Spleen (tissue), 11 donors: ENCODE measurements at regions not wholly inside any gene's neighbourhood (a gene's known extent, or its start where the extent isn't known, plus 50 kb on each side); places are given as distances from the start of the nearest gene placed in this dataset.

ENCODE experiments used
- DNase-seq: peaks from one replicate; pipeline ENCODE4 v3.0.0-alpha.2; 2020
- H3K27ac ChIP-seq, 8 donors: fragments of 200-600 bp; sonication (generic) in 7 of 8; 1 replicate in 4 of 8; 2 replicates in 4 of 8; pipeline versions ENCODE4 v1.5.0 to v1.8.0; 2016 to 2021; ENCODE audit warnings: inconsistent platforms in 4 of 8, mild to moderate bottlenecking in 4 of 8, moderate library complexity in 1 of 8
- H3K27me3 ChIP-seq, 7 donors: fragments of 200-600 bp; sonication (generic) in 6 of 7; replicated peaks in 1 of 7; 1 replicate in 4 of 7; 2 replicates in 3 of 7; pipeline versions ENCODE4 v1.5.0 to v1.8.0; 2016 to 2021; ENCODE audit warnings: inconsistent platforms in 3 of 7, mild to moderate bottlenecking in 1 of 7
- H3K36me3 ChIP-seq, 6 donors: fragments of 200-600 bp; sonication (generic) in 5 of 6; 1 replicate in 4 of 6; 2 replicates in 2 of 6; pipeline versions ENCODE4 v1.5.0 to v1.8.0; 2016 to 2021; ENCODE audit warnings: inconsistent platforms in 2 of 6
- H3K4me1 ChIP-seq, 6 donors: fragments of 200-600 bp; sonication (generic) in 5 of 6; 1 replicate in 3 of 6; 2 replicates in 3 of 6; pipeline versions ENCODE4 v1.5.0 to v1.8.0; 2016 to 2021; ENCODE audit warnings: inconsistent platforms in 3 of 6
- H3K4me3 ChIP-seq, 8 donors: fragments of 200-600 bp; sonication (generic) in 7 of 8; 1 replicate in 4 of 8; 2 replicates in 4 of 8; pipeline versions ENCODE4 v1.5.0 to v1.8.0; 2016 to 2021; ENCODE audit warnings: inconsistent platforms in 4 of 8, mild to moderate bottlenecking in 4 of 8, moderate library complexity in 2 of 8
- H3K9me3 ChIP-seq, 8 donors: fragments of 200-600 bp; sonication (generic) in 7 of 8; 1 replicate in 4 of 8; 2 replicates in 4 of 8; pipeline versions ENCODE4 v1.5.0 to v1.8.0; 2016 to 2021; ENCODE audit warnings: inconsistent platforms in 4 of 8
- POLR2A ChIP-seq, 3 donors: fragments of 450-650 bp; IDR thresholded peaks; one replicate each; pipeline ENCODE4 v1.5.1; 2017; ENCODE audit warnings: antibody characterized with exemption in 3 of 3, mild to moderate bottlenecking in 1 of 3
- POLR2AphosphoS5 ChIP-seq, 3 donors: sonication (generic); formaldehyde crosslinking; IDR thresholded peaks; one replicate each; pipeline ENCODE4 v1.5.1; 2017; ENCODE audit warnings: antibody characterized with exemption in 3 of 3
- WGBS, 5 donors: extraction: QIAGEN DNeasy Blood & Tissue Kit in 3 of 5; methylation state at CpG; one replicate each; pipeline versions ENCODE4 v1.1.5 to v1.1.7; 2013 to 2018; 5-methylcytosine and 5-hydroxymethylcytosine counted together
- intact Hi-C: fragments of 100-400 bp; cut with DNase I; formaldehyde crosslinking; loops from one replicate; pipeline ENCODE4 v1.15.0; 2023; ENCODE audit warnings: low total_unique reads
- TF ChIP-seq, protein P1 (sequence below), 11 experiments: fragments of 200-600 bp in 7 of 11; fragments of 450-650 bp in 4 of 11; sonication (generic) in 4 of 11; IDR thresholded peaks in 8 of 11; conservative IDR thresholded peaks in 3 of 11; 1 replicate in 7 of 11; 2 replicates in 4 of 11; pipeline versions ENCODE4 v1.4.0 to v1.8.0; 2016 to 2021; ENCODE audit warnings: antibody characterized with exemption in 11 of 11, inconsistent platforms in 4 of 11, mild to moderate bottlenecking in 1 of 11
- donor health status: healthy with polysubstance abuse.
- donor health status: DM: no; HTN: no; CAD: no; lungs with moderate emphysema.
- donor health status: DM: no; HTN: no; CAD: no.
- donor health status: Bipolar disorder and iron deficiency.
- donor health status: healthy.
- donor health status: DM: no; HTN: no; CAD: no.
- donor health status: DM: yes; HTN: yes; CAD: no.

DNA sequence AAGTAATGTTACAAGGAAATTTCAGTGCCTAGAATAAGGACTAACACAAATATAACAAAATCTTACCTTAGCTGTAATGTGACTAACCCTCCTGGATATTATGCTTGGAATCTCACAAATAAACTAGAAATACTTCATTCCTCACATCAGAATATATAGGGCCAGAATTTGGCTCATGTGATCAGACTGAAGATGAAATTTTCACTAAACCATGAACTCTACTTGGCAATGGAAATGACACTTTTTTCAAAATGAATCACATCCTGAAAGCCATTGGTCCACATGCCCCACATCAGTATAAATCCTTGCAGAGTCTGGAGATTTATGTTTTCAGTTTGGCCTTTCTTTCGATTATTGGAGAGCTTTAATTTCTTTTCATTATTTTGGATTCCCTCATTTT, 227.8 kb downstream of the NRIP1 start:
- intact Hi-C loops = no loop called here
- H3K4me1 ChIP-seq = no peaks in the 10 kb centered on the region
- no peak for DNase-seq
- H3K9me3 ChIP-seq = peaks cover 0 to 4% (median 0%) of the 10 kb centered on the region in 8 donors
- H3K27ac ChIP-seq = no peak overlapping the region
- TF ChIP-seq POLR2A (IDR thresholded peaks at IDR 0.05) (no peak), POLR2AphosphoS5 (IDR thresholded peaks at IDR 0.05) (no peak)
- TF ChIP-seq, protein P1, sequence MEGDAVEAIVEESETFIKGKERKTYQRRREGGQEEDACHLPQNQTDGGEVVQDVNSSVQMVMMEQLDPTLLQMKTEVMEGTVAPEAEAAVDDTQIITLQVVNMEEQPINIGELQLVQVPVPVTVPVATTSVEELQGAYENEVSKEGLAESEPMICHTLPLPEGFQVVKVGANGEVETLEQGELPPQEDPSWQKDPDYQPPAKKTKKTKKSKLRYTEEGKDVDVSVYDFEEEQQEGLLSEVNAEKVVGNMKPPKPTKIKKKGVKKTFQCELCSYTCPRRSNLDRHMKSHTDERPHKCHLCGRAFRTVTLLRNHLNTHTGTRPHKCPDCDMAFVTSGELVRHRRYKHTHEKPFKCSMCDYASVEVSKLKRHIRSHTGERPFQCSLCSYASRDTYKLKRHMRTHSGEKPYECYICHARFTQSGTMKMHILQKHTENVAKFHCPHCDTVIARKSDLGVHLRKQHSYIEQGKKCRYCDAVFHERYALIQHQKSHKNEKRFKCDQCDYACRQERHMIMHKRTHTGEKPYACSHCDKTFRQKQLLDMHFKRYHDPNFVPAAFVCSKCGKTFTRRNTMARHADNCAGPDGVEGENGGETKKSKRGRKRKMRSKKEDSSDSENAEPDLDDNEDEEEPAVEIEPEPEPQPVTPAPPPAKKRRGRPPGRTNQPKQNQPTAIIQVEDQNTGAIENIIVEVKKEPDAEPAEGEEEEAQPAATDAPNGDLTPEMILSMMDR (IDR thresholded peaks at IDR 0.05 in 8 of 11, conservative IDR thresholded peaks at IDR 0.05 in 3 of 11) = no peak
- H3K4me3 ChIP-seq = no peak overlapping the region
- 79 to 90% (median 82%) methylated on average over 1 of the region's 1 CpG for WGBS, 5 donors
- H3K36me3 ChIP-seq = no peaks in the 10 kb centered on the region
- no peaks in the 10 kb centered on the region for H3K27me3 ChIP-seq

DNA sequence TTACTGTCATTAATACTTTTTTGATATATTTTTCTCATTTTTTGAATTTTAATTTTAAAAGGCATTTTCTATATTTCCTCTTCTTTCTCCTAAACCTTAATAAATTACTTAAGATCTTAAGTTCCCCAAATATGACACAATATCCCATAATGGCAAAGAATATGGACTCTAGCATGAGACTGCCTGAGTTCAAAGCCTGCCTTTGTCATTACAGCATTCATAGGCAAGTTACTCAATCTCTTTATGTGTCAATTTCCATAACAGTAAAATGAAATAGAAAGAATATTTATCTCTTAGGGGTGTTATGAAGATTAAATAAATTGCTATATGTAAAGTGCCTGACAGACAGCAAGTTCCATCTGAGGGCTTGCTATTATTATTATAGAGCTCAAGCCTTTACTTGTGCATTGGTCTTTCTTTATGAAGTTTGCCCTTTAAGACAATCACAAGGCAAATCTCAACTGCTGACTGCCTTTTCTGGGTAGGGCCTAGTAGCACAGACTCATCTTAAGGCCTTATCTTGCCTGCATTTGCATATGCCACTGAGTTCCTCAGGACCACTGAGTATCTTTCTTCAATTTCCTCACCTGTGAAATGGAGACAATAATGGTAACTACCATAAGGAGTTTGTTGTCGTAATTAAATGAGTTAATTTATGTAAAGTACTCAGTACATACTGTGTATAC, 231.0 kb downstream of the NRIP1 start:
- intact Hi-C loops = no loop called here
- H3K36me3 ChIP-seq = no peaks in the 10 kb centered on the region
- no peaks in the 10 kb centered on the region for H3K9me3 ChIP-seq
- TF ChIP-seq, protein P1 (IDR thresholded peaks at IDR 0.05 in 8 of 11, conservative IDR thresholded peaks at IDR 0.05 in 3 of 11) = no peak
- no peak for TF ChIP-seq POLR2A (IDR thresholded peaks at IDR 0.05)
- TF ChIP-seq POLR2AphosphoS5 (IDR thresholded peaks at IDR 0.05) = no peak
- DNase-seq = no peak
- no peaks in the 10 kb centered on the region for H3K27me3 ChIP-seq
- no peak overlapping the region for H3K4me3 ChIP-seq
- 51 to 100% (median 96%) methylated on average over 1 of the region's 1 CpG for WGBS, 5 donors
- no peak overlapping the region for H3K27ac ChIP-seq
- H3K4me1 ChIP-seq = no peaks in the 10 kb centered on the region

DNA sequence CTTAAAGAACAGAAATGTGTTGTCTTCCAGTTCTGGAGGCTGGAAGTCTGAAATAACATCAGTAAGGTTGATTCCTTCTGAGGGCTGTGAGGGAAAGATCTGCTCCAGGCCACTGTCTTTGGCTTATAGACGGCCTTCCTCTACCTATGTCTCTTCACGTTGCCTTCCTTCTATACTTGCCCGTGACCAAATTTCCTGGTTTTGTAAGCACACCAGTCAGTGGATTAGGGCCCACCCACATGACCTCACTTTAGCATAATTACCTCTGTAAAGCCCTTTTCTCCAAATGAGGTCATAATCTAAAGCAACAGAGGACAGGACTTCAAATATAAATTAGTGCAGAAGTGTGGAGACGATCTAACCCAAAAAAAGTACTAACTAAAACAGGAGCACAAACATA, 231.6 kb downstream of the NRIP1 start:
- Histone ChIP-seq H3K36me3 (no peaks in the 10 kb centered on the region), H3K4me1 (no peaks in the 10 kb centered on the region), H3K9me3 (no peaks in the 10 kb centered on the region), H3K27me3 (no peaks in the 10 kb centered on the region), H3K27ac (no peak overlapping the region), H3K4me3 (no peak overlapping the region)
- 68 to 89% (median 83%) methylated on average over 4 of the region's 4 CpGs for WGBS, 5 donors
- DNase-seq = no peak
- TF ChIP-seq, protein P1 (IDR thresholded peaks at IDR 0.05 in 8 of 11, conservative IDR thresholded peaks at IDR 0.05 in 3 of 11) = no peak
- TF ChIP-seq POLR2A (IDR thresholded peaks at IDR 0.05) (no peak), POLR2AphosphoS5 (IDR thresholded peaks at IDR 0.05) (no peak)
- intact Hi-C loops = no loop called here

DNA sequence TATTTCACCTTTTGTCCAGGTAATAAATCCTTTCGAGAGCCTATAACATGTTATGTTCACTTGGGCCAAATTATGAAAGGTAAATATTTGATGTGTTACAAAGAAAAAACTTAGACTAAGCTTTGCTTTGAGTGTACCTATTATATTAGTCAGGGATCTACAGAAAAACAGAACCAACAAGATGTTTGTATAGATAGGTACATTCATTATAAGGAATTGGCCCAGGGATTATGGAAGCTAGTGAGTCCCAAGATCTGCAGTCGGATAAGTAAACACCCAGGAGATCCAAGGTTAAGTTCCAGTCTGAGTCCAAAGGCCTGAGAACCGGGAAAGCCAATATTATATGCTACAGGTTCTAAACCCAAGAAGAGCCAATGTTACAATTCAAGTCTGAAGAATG, 234.5 kb downstream of the NRIP1 start:
- H3K27me3 ChIP-seq = no peaks in the 10 kb centered on the region
- intact Hi-C loops = no loop called here
- DNase-seq = no peak
- 91 to 96% (median 93%) methylated on average over 3 of the region's 3 CpGs for WGBS, 5 donors
- no peak overlapping the region for H3K4me3 ChIP-seq
- no peaks in the 10 kb centered on the region for H3K4me1 ChIP-seq
- H3K9me3 ChIP-seq = no peaks in the 10 kb centered on the region
- TF ChIP-seq, protein P1 (IDR thresholded peaks at IDR 0.05 in 8 of 11, conservative IDR thresholded peaks at IDR 0.05 in 3 of 11) = no peak
- no peak for TF ChIP-seq POLR2A (IDR thresholded peaks at IDR 0.05)
- no peak for TF ChIP-seq POLR2AphosphoS5 (IDR thresholded peaks at IDR 0.05)
- H3K27ac ChIP-seq = no peak overlapping the region
- H3K36me3 ChIP-seq = no peaks in the 10 kb centered on the region
